Loucy (cell line): ENCODE measurements at regions not wholly inside any gene's neighbourhood (a gene's known extent, or its start where the extent isn't known, plus 50 kb on each side); places are given as distances from the start of the nearest gene placed in this dataset.

Experiments used
- EZH2phosphoT487 ChIP-seq: fragments of 200-600 bp; IDR thresholded peaks from 2 replicates; pipeline ENCODE4 v1.6.1; 2018; ENCODE audit warnings: antibody characterized with exemption, mild to moderate bottlenecking, moderate library complexity, borderline replicate concordance
- TF ChIP-seq, protein P1 (sequence below): fragments of 200-600 bp; sonication (generic); conservative IDR thresholded peaks from 2 replicates; pipeline ENCODE4 v1.5.1; 2014; ENCODE audit warnings: mild to moderate bottlenecking, antibody characterized with exemption, low read length

DNA sequence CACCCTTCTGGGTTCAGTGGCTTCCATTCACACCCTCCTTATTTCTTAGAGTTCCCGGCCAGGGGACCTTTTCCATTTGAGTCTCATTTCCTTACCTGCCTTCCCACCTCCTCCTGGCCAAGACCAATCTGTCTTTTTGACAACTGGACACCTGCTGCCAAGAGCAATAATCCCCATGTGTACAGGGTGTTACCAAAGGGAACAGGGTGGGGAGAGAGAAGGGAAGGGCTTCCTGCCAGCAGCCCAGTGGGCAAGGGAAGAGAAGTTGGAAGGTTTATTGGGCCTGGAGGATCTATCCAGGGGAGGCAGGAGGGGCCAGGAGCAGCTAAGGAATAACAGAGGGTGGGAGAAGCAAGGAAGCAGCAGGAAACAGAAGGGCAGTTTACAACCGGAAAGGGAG, 346.2 kb downstream of the C12orf75 start:
- no peak for TF ChIP-seq EZH2phosphoT487
- TF ChIP-seq, protein P1, sequence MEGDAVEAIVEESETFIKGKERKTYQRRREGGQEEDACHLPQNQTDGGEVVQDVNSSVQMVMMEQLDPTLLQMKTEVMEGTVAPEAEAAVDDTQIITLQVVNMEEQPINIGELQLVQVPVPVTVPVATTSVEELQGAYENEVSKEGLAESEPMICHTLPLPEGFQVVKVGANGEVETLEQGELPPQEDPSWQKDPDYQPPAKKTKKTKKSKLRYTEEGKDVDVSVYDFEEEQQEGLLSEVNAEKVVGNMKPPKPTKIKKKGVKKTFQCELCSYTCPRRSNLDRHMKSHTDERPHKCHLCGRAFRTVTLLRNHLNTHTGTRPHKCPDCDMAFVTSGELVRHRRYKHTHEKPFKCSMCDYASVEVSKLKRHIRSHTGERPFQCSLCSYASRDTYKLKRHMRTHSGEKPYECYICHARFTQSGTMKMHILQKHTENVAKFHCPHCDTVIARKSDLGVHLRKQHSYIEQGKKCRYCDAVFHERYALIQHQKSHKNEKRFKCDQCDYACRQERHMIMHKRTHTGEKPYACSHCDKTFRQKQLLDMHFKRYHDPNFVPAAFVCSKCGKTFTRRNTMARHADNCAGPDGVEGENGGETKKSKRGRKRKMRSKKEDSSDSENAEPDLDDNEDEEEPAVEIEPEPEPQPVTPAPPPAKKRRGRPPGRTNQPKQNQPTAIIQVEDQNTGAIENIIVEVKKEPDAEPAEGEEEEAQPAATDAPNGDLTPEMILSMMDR, result no peak
